Coronary artery (tissue), 2 donors: ENCODE measurements at regions not wholly inside any gene's neighbourhood (a gene's known extent, or its start where the extent isn't known, plus 50 kb on each side); places are given as distances from the start of the nearest gene placed in this dataset.

Source experiments
- DNase-seq: peaks from one replicate; pipeline ENCODE4 v3.0.0-alpha.2; 2017; ENCODE audit warnings: low spot score
- H3K27ac ChIP-seq, 2 donors: fragments of 200-600 bp; sonication (generic); one replicate each; pipeline ENCODE4 v1.5.1; 2016 to 2019
- H3K4me3 ChIP-seq: fragments of 200-600 bp; sonication (generic); 2 replicates; pipeline ENCODE4 v1.5.1; 2016; ENCODE audit warnings: mild to moderate bottlenecking, moderate library complexity
- CTCF ChIP-seq: fragments of 200-600 bp; sonication (generic); IDR thresholded peaks from one replicate; pipeline ENCODE4 v1.5.1; 2019; ENCODE audit warnings: antibody characterized with exemption

- no peak for TF ChIP-seq CTCF
- H3K27ac ChIP-seq, result no peak overlapping the region
- no peak for DNase-seq
These were observed 560.4 kb downstream of the SPOCK3 start for GRCh38 chr4:166673911-166674310.

GRCh38 chr4:166675411-166675810 lies 558.9 kb downstream of the SPOCK3 start:
- Histone ChIP-seq H3K4me3 (no peak overlapping the region), H3K27ac (no peak overlapping the region)
- no peak for DNase-seq
- TF ChIP-seq CTCF, result no peak

More at GRCh38 chr4:166673911-166674310, 560.4 kb downstream of the SPOCK3 start:
- H3K4me3 ChIP-seq, result no peak overlapping the region

- TF ChIP-seq CTCF, result no peak
- H3K27ac ChIP-seq, result no peak overlapping the region
- H3K4me3 ChIP-seq, result no peak overlapping the region
- no peak for DNase-seq
These were observed 553.5 kb downstream of the SPOCK3 start for GRCh38 chr4:166680796-166681195.

- Histone ChIP-seq H3K4me3 (no peak overlapping the region), H3K27ac (no peak overlapping the region)
- no peak for DNase-seq
- no peak for TF ChIP-seq CTCF
These were observed 552.1 kb downstream of the SPOCK3 start for GRCh38 chr4:166682200-166682599.
